Kidney (tissue), 13 donors: ENCODE measurements at regions not wholly inside any gene's neighbourhood (a gene's known extent, or its start where the extent isn't known, plus 50 kb on each side); places are given as distances from the start of the nearest gene placed in this dataset.

ENCODE experiments used
- DNase-seq, 5 donors: peaks; one replicate each; pipeline ENCODE4 v3.0.0-alpha.2; 2013 to 2020
- FAIRE-seq: peaks from 2 replicates; lab custom pipeline; 2012; peaks lifted over from hg19 to GRCh38; lab: Jason Lieb, UNC
- H3K27ac ChIP-seq, 2 donors: one replicate each; pipeline ENCODE4 v1.7.0; 2013; ENCODE audit warnings: low read depth in 2 of 2, low read length in 2 of 2, inconsistent platforms in 1 of 2
- H3K27me3 ChIP-seq: one replicate; pipeline ENCODE4 v1.7.1; 2013; ENCODE audit warnings: low read length, inconsistent platforms; ENCODE audit not compliant: control insufficient read depth, insufficient read depth
- H3K36me3 ChIP-seq, 3 donors: one replicate each; pipeline versions ENCODE4 v1.7.0 to v1.7.1; 2013; ENCODE audit warnings: low read length in 3 of 3, control low read depth in 1 of 3, inconsistent platforms in 1 of 3; ENCODE audit not compliant: insufficient read depth in 3 of 3, control insufficient read depth in 2 of 3
- H3K4me1 ChIP-seq, 3 donors: one replicate each; pipeline versions ENCODE4 v1.7.0 to v1.7.1; 2013; ENCODE audit warnings: low read length in 3 of 3, inconsistent platforms in 1 of 3, low read depth in 1 of 3; ENCODE audit not compliant: control insufficient read depth in 2 of 3, insufficient read depth in 2 of 3
- H3K4me3 ChIP-seq, 3 donors: one replicate each; pipeline versions ENCODE4 v1.7.0 to v1.8.1; 2013; ENCODE audit warnings: low read length in 3 of 3, control low read depth in 1 of 3, inconsistent platforms in 1 of 3
- H3K9ac ChIP-seq, 3 donors: one replicate each; pipeline versions ENCODE4 v1.7.0 to v1.7.1; 2013; ENCODE audit warnings: low read length in 3 of 3, control low read depth in 1 of 3, inconsistent platforms in 1 of 3
- H3K9me3 ChIP-seq, 3 donors: one replicate each; pipeline versions ENCODE4 v1.7.0 to v1.7.1; 2013; ENCODE audit warnings: low read length in 3 of 3, control low read depth in 1 of 3, inconsistent platforms in 1 of 3; ENCODE audit not compliant: control insufficient read depth in 2 of 3, insufficient read depth in 1 of 3
- CTCF ChIP-seq: IDR thresholded peaks from 3 replicates; pipeline ENCODE4 v1.5.1; 2012; ENCODE audit warnings: mild to moderate bottlenecking, moderate library complexity, borderline replicate concordance; ENCODE audit not compliant: insufficient read depth; ENCODE audit errors: extremely low read depth
- intact Hi-C: fragments of 100-400 bp; cut with DNase I; formaldehyde crosslinking; loops from one replicate; pipeline ENCODE4 v1.11.1; 2022
- donor health status: control.
- donor health status: control.
- donor health status: control.
- donor health status: control.
- donor health status: control.
- donor health status: DM: yes; HTN: yes; CAD: no.
- donor health status: Normal renal cell carcinoma (clear cell type).

DNA sequence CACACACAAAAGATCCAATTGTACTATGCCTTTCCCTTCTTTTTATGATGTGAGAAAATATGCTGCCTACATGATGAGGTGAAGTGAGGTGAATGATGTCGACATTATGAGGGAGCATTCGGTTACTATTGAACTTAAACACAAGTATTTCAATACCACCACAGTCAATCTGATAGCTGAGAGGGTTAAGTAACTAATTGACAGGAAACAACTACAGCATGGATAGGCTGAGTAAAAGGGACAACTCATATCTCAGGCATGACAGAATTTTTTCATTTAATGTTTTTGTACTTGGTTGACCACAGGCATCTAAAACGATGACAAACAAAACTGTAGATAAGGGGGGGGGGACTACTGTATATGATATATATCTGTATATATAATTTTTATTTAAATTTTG lies 488.9 kb downstream of the SH2D4B start:
- H3K27ac ChIP-seq, result no peak overlapping the region
- DNase-seq (no peak), FAIRE-seq (no peak)
- no peak for TF ChIP-seq CTCF
- H3K9me3 ChIP-seq, result no peaks in the 10 kb centered on the region
- intact Hi-C loops, result no loop called here
- H3K4me1 ChIP-seq, result no peaks in the 10 kb centered on the region
- no peaks in the 10 kb centered on the region for H3K27me3 ChIP-seq
- no peaks in the 10 kb centered on the region for H3K36me3 ChIP-seq
- no peak overlapping the region for H3K9ac ChIP-seq
- no peak overlapping the region for H3K4me3 ChIP-seq

DNA sequence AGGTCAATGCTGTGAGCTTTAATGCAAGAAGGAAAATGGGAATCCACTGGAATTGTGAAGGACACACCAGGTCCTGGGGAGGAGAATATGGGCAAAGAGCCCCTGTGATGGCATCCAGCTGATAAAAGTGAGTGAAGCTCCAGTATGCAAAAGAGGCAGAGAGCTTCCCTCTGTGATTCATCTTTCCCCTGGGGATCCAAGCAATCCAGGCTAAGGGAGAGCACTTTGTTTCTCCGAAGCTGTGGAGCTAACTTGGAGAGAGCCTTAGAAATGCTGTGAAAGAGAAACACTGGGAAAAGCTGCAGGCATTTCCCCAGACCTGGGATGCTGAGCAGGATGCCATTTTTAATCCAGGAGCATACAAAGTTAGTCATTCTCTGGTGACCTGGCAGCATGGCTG lies 489.5 kb downstream of the SH2D4B start:
- H3K27me3 ChIP-seq, result no peaks in the 10 kb centered on the region
- no peak overlapping the region for H3K27ac ChIP-seq
- no peaks in the 10 kb centered on the region for H3K4me1 ChIP-seq
- H3K36me3 ChIP-seq, result no peaks in the 10 kb centered on the region
- H3K4me3 ChIP-seq, result no peak overlapping the region
- intact Hi-C loops, result no loop called here
- TF ChIP-seq CTCF, result no peak
- no peak for FAIRE-seq
- DNase-seq, result no peak
- no peaks in the 10 kb centered on the region for H3K9me3 ChIP-seq
- H3K9ac ChIP-seq, result no peak overlapping the region

- Histone ChIP-seq H3K4me3 (no peak overlapping the region), H3K36me3 (no peaks in the 10 kb centered on the region), H3K4me1 (no peaks in the 10 kb centered on the region), H3K27ac (no peak overlapping the region), H3K27me3 (no peaks in the 10 kb centered on the region), H3K9me3 (no peaks in the 10 kb centered on the region), H3K9ac (no peak overlapping the region)
- intact Hi-C loops, result no loop called here
- FAIRE-seq (no peak), DNase-seq (no peak)
- TF ChIP-seq CTCF, result no peak
Measured at GRCh38 chr10:81027706-81028105, 490.0 kb downstream of the SH2D4B start.

DNA sequence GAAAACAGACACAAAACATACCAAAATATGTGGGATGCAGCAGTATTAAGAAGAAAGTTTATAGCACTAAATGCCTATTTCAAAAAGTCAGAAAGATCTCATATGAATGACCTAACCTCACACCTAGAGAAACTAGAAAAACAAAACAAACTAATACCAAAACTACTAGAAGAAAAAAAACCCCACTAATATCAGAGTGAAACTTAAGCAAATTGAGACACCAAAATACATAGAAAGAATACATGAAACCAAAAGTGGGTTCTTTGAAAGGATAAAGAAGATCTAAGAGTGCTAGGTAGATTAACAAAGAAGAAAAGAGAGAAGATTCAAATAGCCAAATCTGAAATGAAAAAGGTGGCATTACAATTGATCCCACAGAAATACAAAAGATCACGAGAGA lies 494.1 kb downstream of the SH2D4B start:
- no peak overlapping the region for H3K27ac ChIP-seq
- intact Hi-C loops, result no loop called here
- no peaks in the 10 kb centered on the region for H3K9me3 ChIP-seq
- H3K36me3 ChIP-seq, result no peaks in the 10 kb centered on the region
- TF ChIP-seq CTCF, result no peak
- DNase-seq (no peak), FAIRE-seq (no peak)
- no peaks in the 10 kb centered on the region for H3K27me3 ChIP-seq
- H3K4me3 ChIP-seq, result no peak overlapping the region
- H3K4me1 ChIP-seq, result no peaks in the 10 kb centered on the region
- H3K9ac ChIP-seq, result no peak overlapping the region
